Esophagus muscularis mucosa (tissue), 4 donors: ENCODE measurements at regions not wholly inside any gene's neighbourhood (a gene's known extent, or its start where the extent isn't known, plus 50 kb on each side); places are given as distances from the start of the nearest gene placed in this dataset.

Experiments used
- CTCF ChIP-seq, 3 experiments: fragments of 200-600 bp in 2 of 3; fragments of 450-650 bp in 1 of 3; sonication (generic) in 2 of 3; IDR thresholded peaks; one replicate each; pipeline ENCODE4 v1.5.1; 2017 to 2019; ENCODE audit warnings: antibody characterized with exemption in 3 of 3, mild to moderate bottlenecking in 2 of 3, moderate library complexity in 1 of 3
- EP300 ChIP-seq: sonication (generic); formaldehyde crosslinking; IDR thresholded peaks from one replicate; pipeline ENCODE4 v1.6.1; 2017; ENCODE audit warnings: antibody characterized with exemption
- POLR2A ChIP-seq: fragments of 450-650 bp; IDR thresholded peaks from one replicate; pipeline ENCODE4 v1.6.1; 2017; ENCODE audit warnings: antibody characterized with exemption, moderate library complexity, mild to moderate bottlenecking, low read depth
- POLR2AphosphoS5 ChIP-seq, 2 donors: sonication (generic); formaldehyde crosslinking; IDR thresholded peaks; one replicate each; pipeline ENCODE4 v1.6.1; 2017; ENCODE audit warnings: antibody characterized with exemption in 2 of 2

- TF ChIP-seq CTCF (IDR thresholded peaks at IDR 0.05) (no peak), POLR2AphosphoS5 (IDR thresholded peaks at IDR 0.05) (no peak), EP300 (no peak), POLR2A (no peak)
Observed at GRCh38 chr3:16104156-16104555, 70.3 kb upstream of the GALNT15 start.
